A549 (cell line): ENCODE measurements at regions not wholly inside any gene's neighbourhood (a gene's known extent, or its start where the extent isn't known, plus 50 kb on each side); places are given as distances from the start of the nearest gene placed in this dataset.

Experiments
- CEBPB ChIP-seq, 2 experiments: fragments of >200 bp in 1 of 2; sonication (Bioruptor Twin) in 1 of 2; formaldehyde crosslinking in 1 of 2; IDR thresholded peaks; 2 replicates each; pipeline ENCODE4 v1.6.1; 2012 to 2016
- EP300 ChIP-seq, 2 experiments: fragments of >200 bp; sonication (Bioruptor Twin); formaldehyde crosslinking; IDR thresholded peaks; 2 replicates in 1 of 2; 3 replicates in 1 of 2; pipeline ENCODE4 v1.6.1; 2016 to 2017
- FOXS1 ChIP-seq: fragments of 250-450 bp; sonication (Bioruptor Pico); IDR thresholded peaks from 2 replicates; pipeline ENCODE4 v1.5.0; 2020; ENCODE audit warnings: mild to moderate bottlenecking, moderate library complexity
- HDAC2 ChIP-seq: fragments of 200-600 bp; sonication (generic); IDR thresholded peaks from 2 replicates; pipeline ENCODE4 v1.6.1; 2016
- MAFK ChIP-seq: fragments of 450-650 bp; IDR thresholded peaks from 2 replicates; pipeline ENCODE4 v1.6.1; 2014; ENCODE audit not compliant: partially characterized antibody
- POLR2A ChIP-seq: IDR thresholded peaks from 2 replicates; pipeline ENCODE4 v1.6.1; 2012; ENCODE audit warnings: mild to moderate bottlenecking, low read length
- REST ChIP-seq: fragments of 200-600 bp; sonication (generic); IDR thresholded peaks from 2 replicates; pipeline ENCODE4 v1.6.1; 2016; ENCODE audit warnings: antibody characterized with exemption, mild to moderate bottlenecking, moderate library complexity
- TF ChIP-seq, protein P1 (sequence below): fragments of >200 bp; sonication (Bioruptor Twin); formaldehyde crosslinking; IDR thresholded peaks from 3 replicates; pipeline ENCODE4 v1.5.1; 2016

- no peak for TF ChIP-seq POLR2A
- no peak for TF ChIP-seq CEBPB (IDR thresholded peaks at IDR 0.05)
- no peak for TF ChIP-seq HDAC2
- TF ChIP-seq EP300 (IDR thresholded peaks at IDR 0.05): no peak
- TF ChIP-seq, protein P1, sequence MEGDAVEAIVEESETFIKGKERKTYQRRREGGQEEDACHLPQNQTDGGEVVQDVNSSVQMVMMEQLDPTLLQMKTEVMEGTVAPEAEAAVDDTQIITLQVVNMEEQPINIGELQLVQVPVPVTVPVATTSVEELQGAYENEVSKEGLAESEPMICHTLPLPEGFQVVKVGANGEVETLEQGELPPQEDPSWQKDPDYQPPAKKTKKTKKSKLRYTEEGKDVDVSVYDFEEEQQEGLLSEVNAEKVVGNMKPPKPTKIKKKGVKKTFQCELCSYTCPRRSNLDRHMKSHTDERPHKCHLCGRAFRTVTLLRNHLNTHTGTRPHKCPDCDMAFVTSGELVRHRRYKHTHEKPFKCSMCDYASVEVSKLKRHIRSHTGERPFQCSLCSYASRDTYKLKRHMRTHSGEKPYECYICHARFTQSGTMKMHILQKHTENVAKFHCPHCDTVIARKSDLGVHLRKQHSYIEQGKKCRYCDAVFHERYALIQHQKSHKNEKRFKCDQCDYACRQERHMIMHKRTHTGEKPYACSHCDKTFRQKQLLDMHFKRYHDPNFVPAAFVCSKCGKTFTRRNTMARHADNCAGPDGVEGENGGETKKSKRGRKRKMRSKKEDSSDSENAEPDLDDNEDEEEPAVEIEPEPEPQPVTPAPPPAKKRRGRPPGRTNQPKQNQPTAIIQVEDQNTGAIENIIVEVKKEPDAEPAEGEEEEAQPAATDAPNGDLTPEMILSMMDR: no peak
- no peak for TF ChIP-seq MAFK
- no peak for TF ChIP-seq FOXS1
- no peak for TF ChIP-seq REST
These were observed 239.6 kb upstream of the SAMSN1 start for GRCh38 chr21:14785679-14786078.
